ENCODE measurements at regions not wholly inside any gene's neighbourhood (a gene's known extent, or its start where the extent isn't known, plus 50 kb on each side); places are given as distances from the start of the nearest gene placed in this dataset.

- TF ChIP-seq CTCF (IDR thresholded peaks at IDR 0.05; ENCODE audit: low read depth, low read length, missing input control) (no peak), TAF1 (conservative IDR thresholded peaks at IDR 0.05) (no peak), ATF3 (IDR thresholded peaks at IDR 0.05) (no peak)
Measured at GRCh38 chr2:175571078-175571653, 389.7 kb upstream of the ATP5MC3 start.
